GM23338 (cell line): ENCODE measurements at regions not wholly inside any gene's neighbourhood (a gene's known extent, or its start where the extent isn't known, plus 50 kb on each side); places are given as distances from the start of the nearest gene placed in this dataset.

Source experiments
- ATAC-seq: fragments of 200-7000 bp; cut with Tn5 transposase; 3 replicates; pipeline ENCODE4 v1.9.1; 2020
- DNase-seq: peaks from one replicate; pipeline ENCODE4 v3.0.0-alpha.2; 2015; ENCODE audit warnings: low spot score
- H2AFZ ChIP-seq: fragments of 200-600 bp; sonication (generic); 2 replicates; pipeline ENCODE4 v1.8.0; 2016; ENCODE audit warnings: antibody characterized with exemption, mild to moderate bottlenecking, moderate library complexity
- H3F3A ChIP-seq: fragments of 200-600 bp; sonication (generic); replicated peaks from 2 replicates; pipeline ENCODE4 v1.8.0; 2017; ENCODE audit warnings: antibody characterized with exemption, mixed run types, low read depth
- H3K27ac ChIP-seq: fragments of 200-600 bp; sonication (generic); 2 replicates; pipeline ENCODE4 v1.6.1; 2016; ENCODE audit warnings: low read depth
- H3K27me3 ChIP-seq: fragments of 200-600 bp; sonication (generic); 2 replicates; pipeline ENCODE4 v1.8.0; 2016; ENCODE audit warnings: mild to moderate bottlenecking, mixed run types, moderate library complexity; ENCODE audit not compliant: insufficient read depth
- H3K36me3 ChIP-seq: fragments of 200-600 bp; sonication (generic); 2 replicates; pipeline ENCODE4 v1.8.0; 2016; ENCODE audit warnings: mild to moderate bottlenecking; ENCODE audit not compliant: insufficient read depth
- H3K4me1 ChIP-seq: fragments of 200-600 bp; sonication (generic); 2 replicates; pipeline ENCODE4 v1.8.0; 2016; ENCODE audit warnings: mild to moderate bottlenecking, moderate library complexity; ENCODE audit not compliant: insufficient read depth
- H3K4me2 ChIP-seq: fragments of 200-600 bp; sonication (generic); 2 replicates; pipeline ENCODE4 v1.7.1; 2017; ENCODE audit warnings: mixed run types
- H3K4me3 ChIP-seq: fragments of 200-600 bp; sonication (generic); 2 replicates; pipeline ENCODE4 v1.6.1; 2016; ENCODE audit warnings: mixed run types
- H3K79me2 ChIP-seq: fragments of 200-600 bp; sonication (generic); replicated peaks from 2 replicates; pipeline ENCODE4 v1.8.0; 2017; ENCODE audit warnings: mild to moderate bottlenecking; ENCODE audit not compliant: insufficient read depth
- H3K9me2 ChIP-seq: fragments of 200-600 bp; sonication (generic); 2 replicates; pipeline ENCODE4 v1.8.0; 2017; ENCODE audit not compliant: insufficient read depth
- H4K20me1 ChIP-seq: fragments of 200-600 bp; sonication (generic); replicated peaks from 2 replicates; pipeline ENCODE4 v1.8.0; 2017; ENCODE audit warnings: mild to moderate bottlenecking; ENCODE audit not compliant: insufficient read depth
- H3K27ac Mint-ChIP-seq: 2 replicates; pipeline ENCODE4 v1.8.0; 2020; ENCODE audit warnings: inconsistent platforms, mild to moderate bottlenecking, moderate library complexity, mixed read lengths
- H3K27me3 Mint-ChIP-seq: 3 replicates; pipeline ENCODE4 v1.8.0; 2022; ENCODE audit warnings: low read depth, mild to moderate bottlenecking, moderate library complexity, mixed read lengths, inconsistent platforms; ENCODE audit not compliant: insufficient read depth, poor library complexity
- H3K36me3 Mint-ChIP-seq: 3 replicates; pipeline ENCODE4 v1.8.0; 2021; ENCODE audit warnings: low read depth, mild to moderate bottlenecking, inconsistent platforms, moderate library complexity, mixed read lengths
- H3K4me1 Mint-ChIP-seq: 3 replicates; pipeline ENCODE4 v1.8.0; 2020; ENCODE audit warnings: mild to moderate bottlenecking, inconsistent platforms, mixed read lengths
- H3K4me3 Mint-ChIP-seq: 3 replicates; pipeline ENCODE4 v1.8.0; 2021; ENCODE audit warnings: moderate library complexity, mild to moderate bottlenecking, inconsistent platforms, mixed read lengths
- H3K9me3 Mint-ChIP-seq: 3 replicates; pipeline ENCODE4 v1.8.0; 2020; ENCODE audit warnings: moderate library complexity, mild to moderate bottlenecking, inconsistent platforms, mixed read lengths
- CREB1 ChIP-seq: fragments of 250-450 bp; sonication (Bioruptor Pico); IDR thresholded peaks from 2 replicates; pipeline ENCODE4 v1.5.0; 2020; ENCODE audit warnings: low read depth, mild to moderate bottlenecking, moderate library complexity
- ETS1 ChIP-seq: IDR thresholded peaks from 2 replicates; pipeline ENCODE4 v1.6.1; 2016; ENCODE audit warnings: antibody characterized with exemption
- EZH2 ChIP-seq: fragments of 200-600 bp; sonication (generic); IDR thresholded peaks from one replicate; pipeline ENCODE4 v1.8.0; 2017; ENCODE audit warnings: antibody characterized with exemption, mild to moderate bottlenecking, low read depth; ENCODE audit not compliant: unreplicated experiment
- EZH2phosphoT487 ChIP-seq: fragments of 200-600 bp; sonication (generic); IDR thresholded peaks from one replicate; pipeline ENCODE4 v1.8.1; 2018; ENCODE audit warnings: antibody characterized with exemption; ENCODE audit not compliant: unreplicated experiment
- JUNB ChIP-seq: IDR thresholded peaks from one replicate; pipeline ENCODE4 v1.6.1; 2016; ENCODE audit warnings: antibody characterized with exemption; ENCODE audit not compliant: unreplicated experiment
- NANOG ChIP-seq: IDR thresholded peaks from 2 replicates; pipeline ENCODE4 v1.6.1; 2016; ENCODE audit warnings: antibody characterized with exemption, borderline replicate concordance
- POLR2AphosphoS5 ChIP-seq: IDR thresholded peaks from 2 replicates; pipeline ENCODE4 v1.6.1; 2016; ENCODE audit warnings: antibody characterized with exemption, low read depth
- STAT1 ChIP-seq: IDR thresholded peaks from one replicate; pipeline ENCODE4 v1.6.1; 2016; ENCODE audit warnings: antibody characterized with exemption; ENCODE audit not compliant: unreplicated experiment
- ZNF114 ChIP-seq: fragments of 250-450 bp; sonication (Bioruptor Pico); IDR thresholded peaks from 2 replicates; pipeline ENCODE4 v1.5.0; 2020; ENCODE audit warnings: mild to moderate bottlenecking, moderate library complexity
- ZNF331 ChIP-seq: fragments of 250-450 bp; sonication (Bioruptor Pico); IDR thresholded peaks from 2 replicates; pipeline ENCODE4 v1.5.0; 2020; ENCODE audit warnings: low read depth, mild to moderate bottlenecking, moderate library complexity
- ZNF462 ChIP-seq: fragments of 250-450 bp; sonication (Bioruptor Pico); IDR thresholded peaks from 2 replicates; pipeline ENCODE4 v1.5.0; 2020; ENCODE audit warnings: mild to moderate bottlenecking, moderate library complexity

- H3K36me3 Mint-ChIP-seq: no peaks in the 10 kb centered on the region; the same call in 2 of the 3 replicates
- H3K4me2 ChIP-seq: no peak overlapping the region
- H3K27me3 Mint-ChIP-seq: peaks cover 8% of the 10 kb centered on the region
- H3K4me1 Mint-ChIP-seq: peaks cover 36% of the 10 kb centered on the region
- H3K79me2 ChIP-seq: no peaks in the 10 kb centered on the region
- H3K4me1 ChIP-seq: peaks cover 22% of the 10 kb centered on the region
- H3F3A ChIP-seq: no peaks in the 10 kb centered on the region
- H3K9me2 ChIP-seq: no peaks in the 10 kb centered on the region
- H3K9me3 Mint-ChIP-seq: no peaks in the 10 kb centered on the region
- H3K27ac Mint-ChIP-seq: no peak overlapping the region
- H4K20me1 ChIP-seq: no peaks in the 10 kb centered on the region
- no peaks in the 10 kb centered on the region for H3K27me3 ChIP-seq
- TF ChIP-seq ZNF114 (CRISPR knock-in tag): no peak
- TF ChIP-seq ETS1: no peak
- no peak for TF ChIP-seq STAT1
- TF ChIP-seq JUNB: no peak
- no peak for TF ChIP-seq NANOG
- TF ChIP-seq ZNF331: no peak
- DNase-seq (no peak), ATAC-seq (no peak)
- H3K27ac ChIP-seq: no peak overlapping the region
- H3K4me3 Mint-ChIP-seq: no peak overlapping the region
- H3K36me3 ChIP-seq: no peaks in the 10 kb centered on the region
- no peak overlapping the region for H3K4me3 ChIP-seq
- peak overlapping the region; percentile 74 for H2AFZ ChIP-seq
These were observed 90.1 kb downstream of the MYCN start for GRCh38 chr2:16030206-16031057.

GRCh38 chr2:16028644-16029043 lies 88.3 kb downstream of the MYCN start:
- no peak overlapping the region for H3K4me2 ChIP-seq
- TF ChIP-seq EZH2 (no peak), EZH2phosphoT487 (no peak), STAT1 (no peak), ZNF462 (CRISPR knock-in tag) (no peak), POLR2AphosphoS5 (no peak), NANOG (no peak), ZNF331 (no peak), ZNF114 (CRISPR knock-in tag) (no peak), JUNB (no peak), CREB1 (no peak), ETS1 (no peak)
- H3K79me2 ChIP-seq: no peaks in the 10 kb centered on the region
- H3K9me3 Mint-ChIP-seq: peaks cover 3% of the 10 kb centered on the region; the same call in 1 of the 3 replicates
- H3K4me3 Mint-ChIP-seq: no peak overlapping the region
- no peak overlapping the region for H3K4me3 ChIP-seq
- H3K27me3 ChIP-seq: no peaks in the 10 kb centered on the region
- H2AFZ ChIP-seq: no peak overlapping the region
- no peaks in the 10 kb centered on the region for H3F3A ChIP-seq
- no peak overlapping the region for H3K27ac ChIP-seq
- no peak overlapping the region for H3K27ac Mint-ChIP-seq
- no peaks in the 10 kb centered on the region for H3K36me3 ChIP-seq
- H3K36me3 Mint-ChIP-seq: no peaks in the 10 kb centered on the region; the same call in 2 of the 3 replicates
- H3K9me2 ChIP-seq: no peaks in the 10 kb centered on the region
- no peaks in the 10 kb centered on the region for H4K20me1 ChIP-seq
- DNase-seq: no peak
- peaks cover 22% of the 10 kb centered on the region for H3K4me1 ChIP-seq
- peaks cover 34% of the 10 kb centered on the region for H3K4me1 Mint-ChIP-seq
- ATAC-seq: no peak
- H3K27me3 Mint-ChIP-seq: peaks cover 5% of the 10 kb centered on the region
